ENCODE measurements at regions not wholly inside any gene's neighbourhood (a gene's known extent, or its start where the extent isn't known, plus 50 kb on each side); places are given as distances from the start of the nearest gene placed in this dataset.

GRCh38 chr2:39512434-39512935 is 75.4 kb upstream of the MAP4K3 start:
- TF ChIP-seq CTCF (IDR thresholded peaks at IDR 0.05) = no peak
- no peak for TF ChIP-seq POLR2A (IDR thresholded peaks at IDR 0.05)
